ENCODE measurements at regions not wholly inside any gene's neighbourhood (a gene's known extent, or its start where the extent isn't known, plus 50 kb on each side); places are given as distances from the start of the nearest gene placed in this dataset.

GRCh38 chr12:85641796-85642195, 194.4 kb downstream of the RASSF9 start:
- Histone ChIP-seq H3K9me2 (ENCODE audit: insufficient read depth) (no peaks in the 10 kb centered on the region; the same call in 1 of the 2 replicates), H3K4me1 (replicated peaks; ENCODE audit: insufficient read depth) (0 out of 2 replicates have a peak, but pooled peaks cover 4% of the 10 kb centered on the region), H3K9me3 (ENCODE audit: insufficient read depth, low read depth) (no peaks in the 10 kb centered on the region), H3K4me3 (no peak overlapping the region), H3K79me2 (ENCODE audit: low read depth) (no peaks in the 10 kb centered on the region), H3K4me2 (peak overlapping the region; percentile 19; the same call in 1 of the 2 replicates), H3K27ac (no peak overlapping the region), H4K20me1 (ENCODE audit: insufficient read depth) (no peaks in the 10 kb centered on the region), H3F3A (ENCODE audit: insufficient read depth, low read depth) (no peaks in the 10 kb centered on the region), H2AFZ (peak overlapping the region; percentile 4; the same call in 1 of the 2 replicates), H3K27me3 (ENCODE audit: insufficient read depth, low read depth) (no peaks in the 10 kb centered on the region), H3K36me3 (ENCODE audit: low read depth) (no peaks in the 10 kb centered on the region)
- DNase-seq = peak in 1 of 2 experiments; percentile 36
- ChIA-PET POLR2A (ENCODE audit: unreplicated experiment) (interaction anchor here (0.7 kb wide), 1 partner anchor 35 kb away, joined by 4 read pairs; no protein-coding TSS in a partner anchor), CTCF (no interaction called here)
- TF ChIP-seq CTCF (conservative IDR thresholded peaks at IDR 0.05) = no peak
- TF ChIP-seq EZH2 (IDR thresholded peaks at IDR 0.05; ENCODE audit: low read depth) = no peak
- intact Hi-C loops (cut with micrococcal nuclease; ENCODE audit: unreplicated experiment) = no loop called here
- BruUV-seq (replicated peaks) = no TSS peak

GRCh38 chr12:85642288-85642687, 193.9 kb downstream of the RASSF9 start:
- H3K4me1 ChIP-seq (replicated peaks; ENCODE audit: insufficient read depth) = 0 out of 2 replicates have a peak, but pooled peaks cover 4% of the 10 kb centered on the region
- ChIA-PET POLR2A (ENCODE audit: unreplicated experiment) (no interaction called here), CTCF (no interaction called here)

GRCh38 chr12:85642808-85643207, 193.4 kb downstream of the RASSF9 start:
- POLR2A ChIA-PET (ENCODE audit: unreplicated experiment) = interaction anchor here (0.6 kb wide), 1 partner anchor 15 kb away, joined by 3 read pairs; no protein-coding TSS in a partner anchor
- Histone ChIP-seq H3K4me2 (no peak overlapping the region), H3K9me2 (ENCODE audit: insufficient read depth) (no peaks in the 10 kb centered on the region), H3F3A (ENCODE audit: insufficient read depth, low read depth) (no peaks in the 10 kb centered on the region), H4K20me1 (ENCODE audit: insufficient read depth) (no peaks in the 10 kb centered on the region), H2AFZ (no peak overlapping the region), H3K79me2 (ENCODE audit: low read depth) (no peaks in the 10 kb centered on the region), H3K9me3 (ENCODE audit: insufficient read depth, low read depth) (no peaks in the 10 kb centered on the region), H3K27ac (no peak overlapping the region), H3K4me1 (replicated peaks; ENCODE audit: insufficient read depth) (0 out of 2 replicates have a peak, but pooled peaks cover 4% of the 10 kb centered on the region), H3K27me3 (ENCODE audit: insufficient read depth, low read depth) (no peaks in the 10 kb centered on the region), H3K4me3 (no peak overlapping the region), H3K36me3 (ENCODE audit: low read depth) (no peaks in the 10 kb centered on the region)
- intact Hi-C loops (cut with micrococcal nuclease; ENCODE audit: unreplicated experiment) = no loop called here
- no peak for TF ChIP-seq EZH2 (IDR thresholded peaks at IDR 0.05; ENCODE audit: low read depth)
- TF ChIP-seq CTCF (conservative IDR thresholded peaks at IDR 0.05) = no peak
- no TSS peak for BruUV-seq (replicated peaks)
- CTCF ChIA-PET = no interaction called here
- no peak for DNase-seq

More at GRCh38 chr12:85642288-85642687, 193.9 kb downstream of the RASSF9 start:
- H3K36me3 ChIP-seq (ENCODE audit: low read depth) = no peaks in the 10 kb centered on the region
- TF ChIP-seq CTCF (conservative IDR thresholded peaks at IDR 0.05) (no peak), EZH2 (IDR thresholded peaks at IDR 0.05; ENCODE audit: low read depth) (no peak)
- no peak overlapping the region for H2AFZ ChIP-seq
- BruUV-seq (replicated peaks) = no TSS peak
- no peak overlapping the region for H3K4me2 ChIP-seq
- no peak overlapping the region for H3K27ac ChIP-seq
- no peaks in the 10 kb centered on the region for H3F3A ChIP-seq (ENCODE audit: insufficient read depth, low read depth)
- H4K20me1 ChIP-seq (ENCODE audit: insufficient read depth) = no peaks in the 10 kb centered on the region
- H3K9me3 ChIP-seq (ENCODE audit: insufficient read depth, low read depth) = no peaks in the 10 kb centered on the region
- H3K79me2 ChIP-seq (ENCODE audit: low read depth) = no peaks in the 10 kb centered on the region
- no peaks in the 10 kb centered on the region; the same call in 1 of the 2 replicates for H3K9me2 ChIP-seq (ENCODE audit: insufficient read depth)
- no peak overlapping the region for H3K4me3 ChIP-seq
- intact Hi-C loops (cut with micrococcal nuclease; ENCODE audit: unreplicated experiment) = no loop called here
- no peaks in the 10 kb centered on the region for H3K27me3 ChIP-seq (ENCODE audit: insufficient read depth, low read depth)
- no peak for DNase-seq

All from PC-9 (cell line).